ENCODE measurements at regions not wholly inside any gene's neighbourhood (a gene's known extent, or its start where the extent isn't known, plus 50 kb on each side); places are given as distances from the start of the nearest gene placed in this dataset.

- no peak for DNase-seq
Measured at GRCh38 chrX:20463296-20464075, 196.8 kb upstream of the RPS6KA3 start.

GRCh38 chrX:20461576-20461975 is 194.9 kb upstream of the RPS6KA3 start:
- DNase-seq: no peak

GRCh38 chrX:20461002-20461401 is 194.3 kb upstream of the RPS6KA3 start:
- DNase-seq: no peak

GRCh38 chrX:20459410-20460350 is 193.0 kb upstream of the RPS6KA3 start:
- no peak for DNase-seq

GRCh38 chrX:20456971-20457370 is 190.3 kb upstream of the RPS6KA3 start:
- no peak for DNase-seq

GRCh38 chrX:20455001-20455400 is 188.3 kb upstream of the RPS6KA3 start:
- DNase-seq: no peak

GRCh38 chrX:20454117-20454516 is 187.4 kb upstream of the RPS6KA3 start:
- DNase-seq: no peak

GRCh38 chrX:20452487-20452886 is 185.8 kb upstream of the RPS6KA3 start:
- DNase-seq: no peak

- no peak for DNase-seq
Measured at GRCh38 chrX:20451929-20452328, 185.2 kb upstream of the RPS6KA3 start.

- no peak for DNase-seq
Measured at GRCh38 chrX:20445109-20445508, 178.4 kb upstream of the RPS6KA3 start.

- peak; percentile 78 for DNase-seq
Measured at GRCh38 chrX:20442597-20442996, 175.9 kb upstream of the RPS6KA3 start.

- DNase-seq: no peak
Measured at GRCh38 chrX:20441123-20441522, 174.4 kb upstream of the RPS6KA3 start.

- no peak for DNase-seq
Measured at GRCh38 chrX:20438871-20439526, 172.3 kb upstream of the RPS6KA3 start.

- DNase-seq: no peak
Measured at GRCh38 chrX:20437683-20438082, 171.0 kb upstream of the RPS6KA3 start.

- DNase-seq: no peak
Measured at GRCh38 chrX:20435913-20436312, 169.2 kb upstream of the RPS6KA3 start.

GRCh38 chrX:20434986-20435385 is 168.3 kb upstream of the RPS6KA3 start:
- DNase-seq: no peak

- DNase-seq: no peak
Measured at GRCh38 chrX:20433388-20433775, 166.7 kb upstream of the RPS6KA3 start.

- no peak for DNase-seq
Measured at GRCh38 chrX:20432746-20433387, 166.2 kb upstream of the RPS6KA3 start.

- DNase-seq: no peak
Measured at GRCh38 chrX:20432048-20432447, 165.3 kb upstream of the RPS6KA3 start.

- DNase-seq: no peak
Measured at GRCh38 chrX:20431486-20431885, 164.8 kb upstream of the RPS6KA3 start.

- DNase-seq: no peak
Measured at GRCh38 chrX:20427173-20427770, 160.6 kb upstream of the RPS6KA3 start.

- DNase-seq: no peak
Measured at GRCh38 chrX:20421697-20422096, 155.0 kb upstream of the RPS6KA3 start.

GRCh38 chrX:20421275-20421674 is 154.6 kb upstream of the RPS6KA3 start:
- DNase-seq: no peak

Data from CD4-positive, alpha-beta T cell treated with Interferon gamma for 1 hour (primary cell).